GM13977 (cell line): ENCODE measurements at regions not wholly inside any gene's neighbourhood (a gene's known extent, or its start where the extent isn't known, plus 50 kb on each side); places are given as distances from the start of the nearest gene placed in this dataset.

Experiments used
- DNase-seq: peaks from one replicate; pipeline ENCODE4 v3.0.0; 2012; ENCODE audit warnings: low spot score
- in situ Hi-C: fragments of 300-500 bp; cut with MboI; formaldehyde crosslinking; loops from one replicate; pipeline ENCODE4 v1.12.0; 2022; ENCODE audit warnings: low sequenced_read_pairs, low pct_unique_long_range_greater_than_20kb, mixed read lengths, inconsistent platforms; ENCODE audit not compliant: unreplicated experiment
- TF ChIP-seq, protein P1 (sequence below): IDR thresholded peaks from 2 replicates; pipeline ENCODE4 v1.5.1; 2012; ENCODE audit warnings: mild to moderate bottlenecking, control low read depth; ENCODE audit not compliant: insufficient read depth; ENCODE audit errors: extremely low read depth, missing control alignments

GRCh38 chr3:162138509-162138908 lies 641.9 kb downstream of the OTOL1 start:
- in situ Hi-C loops = no loop called here
- DNase-seq = no peak
- TF ChIP-seq, protein P1, sequence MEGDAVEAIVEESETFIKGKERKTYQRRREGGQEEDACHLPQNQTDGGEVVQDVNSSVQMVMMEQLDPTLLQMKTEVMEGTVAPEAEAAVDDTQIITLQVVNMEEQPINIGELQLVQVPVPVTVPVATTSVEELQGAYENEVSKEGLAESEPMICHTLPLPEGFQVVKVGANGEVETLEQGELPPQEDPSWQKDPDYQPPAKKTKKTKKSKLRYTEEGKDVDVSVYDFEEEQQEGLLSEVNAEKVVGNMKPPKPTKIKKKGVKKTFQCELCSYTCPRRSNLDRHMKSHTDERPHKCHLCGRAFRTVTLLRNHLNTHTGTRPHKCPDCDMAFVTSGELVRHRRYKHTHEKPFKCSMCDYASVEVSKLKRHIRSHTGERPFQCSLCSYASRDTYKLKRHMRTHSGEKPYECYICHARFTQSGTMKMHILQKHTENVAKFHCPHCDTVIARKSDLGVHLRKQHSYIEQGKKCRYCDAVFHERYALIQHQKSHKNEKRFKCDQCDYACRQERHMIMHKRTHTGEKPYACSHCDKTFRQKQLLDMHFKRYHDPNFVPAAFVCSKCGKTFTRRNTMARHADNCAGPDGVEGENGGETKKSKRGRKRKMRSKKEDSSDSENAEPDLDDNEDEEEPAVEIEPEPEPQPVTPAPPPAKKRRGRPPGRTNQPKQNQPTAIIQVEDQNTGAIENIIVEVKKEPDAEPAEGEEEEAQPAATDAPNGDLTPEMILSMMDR = no peak

DNA sequence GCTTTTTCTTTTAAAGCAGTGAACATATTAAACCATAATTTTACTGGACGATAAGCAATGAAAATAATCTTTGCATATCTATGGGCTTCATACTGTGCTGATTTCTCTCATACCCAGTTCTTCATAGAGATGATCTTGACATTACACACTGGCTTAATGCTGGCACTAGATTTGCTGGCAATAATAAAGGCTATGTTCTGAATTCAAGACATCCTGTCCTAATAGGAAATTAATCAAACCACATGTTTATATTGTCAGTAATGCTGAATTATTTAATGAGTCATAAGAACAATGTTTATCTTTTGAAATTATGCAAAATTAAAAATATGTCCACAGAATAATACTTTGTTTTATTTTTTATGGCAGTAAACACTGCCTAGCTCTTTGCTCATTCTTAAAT lies 643.2 kb downstream of the OTOL1 start:
- TF ChIP-seq, protein P1 = no peak
- DNase-seq = no peak
- in situ Hi-C loops = no loop called here

- no peak for DNase-seq
- in situ Hi-C loops = no loop called here
- TF ChIP-seq, protein P1 = no peak
These were observed 644.7 kb downstream of the OTOL1 start for GRCh38 chr3:162141272-162141791.

DNA sequence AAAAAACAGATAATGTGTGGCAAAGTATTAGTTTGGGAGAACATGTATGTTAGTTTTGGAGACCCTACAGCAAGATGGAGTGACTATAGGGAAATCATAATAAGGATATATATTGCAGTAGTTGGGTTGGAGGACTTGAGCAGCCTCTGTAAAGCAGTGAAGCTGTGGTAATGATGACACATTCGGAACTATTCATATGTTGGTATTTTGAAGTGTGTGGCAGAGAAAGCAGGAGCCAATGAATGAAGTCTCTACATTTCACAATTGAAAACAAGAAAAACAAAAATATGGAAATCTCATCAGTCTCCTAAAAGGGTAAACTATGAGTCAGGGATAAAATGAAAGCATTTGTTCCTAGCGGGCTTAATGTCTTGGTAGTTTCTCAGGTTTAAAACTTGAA lies 645.9 kb downstream of the OTOL1 start:
- DNase-seq = no peak
- TF ChIP-seq, protein P1 = no peak

GRCh38 chr3:162143180-162143579 lies 646.6 kb downstream of the OTOL1 start:
- no peak for DNase-seq
- in situ Hi-C loops = no loop called here
- TF ChIP-seq, protein P1 = no peak

More for the DNA sequence above, 645.9 kb downstream of the OTOL1 start:
- in situ Hi-C loops = no loop called here

DNA sequence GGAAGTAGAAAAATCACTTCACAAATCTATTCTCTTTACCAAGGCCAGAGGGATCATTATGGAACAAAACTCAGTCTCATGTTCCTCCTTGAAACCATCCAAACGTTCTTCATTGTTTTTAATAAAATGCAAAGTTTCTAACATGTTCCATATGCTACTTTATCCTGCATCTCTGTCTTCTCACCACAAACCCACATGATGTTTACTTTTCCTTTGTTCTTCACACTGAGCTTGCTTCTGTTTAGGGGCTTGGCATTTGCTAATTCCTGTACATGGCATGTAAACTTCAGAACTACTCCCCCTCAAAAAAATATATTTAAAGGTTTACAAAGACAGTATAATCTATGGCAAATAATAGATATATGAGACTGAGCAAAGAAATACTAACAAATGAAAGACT lies 651.4 kb downstream of the OTOL1 start:
- in situ Hi-C loops = no loop called here
- no peak for DNase-seq
- TF ChIP-seq, protein P1 = no peak

DNA sequence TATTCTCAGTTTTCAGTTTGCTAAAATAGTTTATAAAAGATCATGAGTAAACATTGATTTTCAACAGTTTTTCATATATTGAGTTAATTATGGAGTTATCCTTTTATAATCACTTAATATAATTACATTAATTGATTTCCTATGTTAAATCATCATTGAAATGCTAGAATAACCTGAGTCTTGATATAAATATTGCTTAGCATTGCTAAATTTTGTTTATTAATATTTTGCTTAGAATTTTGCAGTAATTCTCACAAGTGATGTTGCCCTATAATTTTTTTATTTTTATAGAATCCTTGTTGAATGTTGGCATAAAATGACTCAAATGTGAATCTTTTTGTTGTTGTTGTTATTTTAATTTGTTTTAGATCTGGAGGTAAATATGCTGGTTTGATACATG lies 654.2 kb downstream of the OTOL1 start:
- in situ Hi-C loops = no loop called here
- TF ChIP-seq, protein P1 = no peak

More for the DNA sequence above, 654.2 kb downstream of the OTOL1 start:
- no peak for DNase-seq
